NCI-H526 treated with DMSO at 0.1 percent for 48 hours (cell line): ENCODE measurements at regions not wholly inside any gene's neighbourhood (a gene's known extent, or its start where the extent isn't known, plus 50 kb on each side); places are given as distances from the start of the nearest gene placed in this dataset.

Experiments
- DNase-seq: peaks from one replicate; lab custom pipeline; 2025; lab: John Stamatoyannopoulos, UW

GRCh38 chr6:90795078-90795477, 208.2 kb upstream of the MAP3K7 start:
- no peak for DNase-seq

- no peak for DNase-seq
Observed at GRCh38 chr6:90793771-90794170, 206.9 kb upstream of the MAP3K7 start.

- DNase-seq = no peak
Observed at GRCh38 chr6:90790696-90791095, 203.8 kb upstream of the MAP3K7 start.

- DNase-seq = no peak
Observed at GRCh38 chr6:90790058-90790457, 203.2 kb upstream of the MAP3K7 start.

GRCh38 chr6:90788781-90789180, 201.9 kb upstream of the MAP3K7 start:
- no peak for DNase-seq

GRCh38 chr6:90787446-90787845, 200.6 kb upstream of the MAP3K7 start:
- peak; percentile 15 for DNase-seq

- DNase-seq = no peak
Observed at GRCh38 chr6:90780778-90781177, 193.9 kb upstream of the MAP3K7 start.

- DNase-seq = no peak
Observed at GRCh38 chr6:90780141-90780540, 193.3 kb upstream of the MAP3K7 start.

- no peak for DNase-seq
Observed at GRCh38 chr6:90778417-90779203, 191.7 kb upstream of the MAP3K7 start.

GRCh38 chr6:90770778-90771177, 183.9 kb upstream of the MAP3K7 start:
- DNase-seq = no peak

GRCh38 chr6:90765895-90766294, 179.0 kb upstream of the MAP3K7 start:
- DNase-seq = no peak

GRCh38 chr6:90765491-90765890, 178.6 kb upstream of the MAP3K7 start:
- no peak for DNase-seq

GRCh38 chr6:90764001-90764400, 177.1 kb upstream of the MAP3K7 start:
- no peak for DNase-seq

- no peak for DNase-seq
Observed at GRCh38 chr6:90759664-90760063, 172.8 kb upstream of the MAP3K7 start.

- DNase-seq = no peak
Observed at GRCh38 chr6:90758741-90759140, 171.9 kb upstream of the MAP3K7 start.

GRCh38 chr6:90753820-90754643, 167.2 kb upstream of the MAP3K7 start:
- no peak for DNase-seq

- no peak for DNase-seq
Observed at GRCh38 chr6:90739802-90740201, 152.9 kb upstream of the MAP3K7 start.

GRCh38 chr6:90739339-90739738, 152.5 kb upstream of the MAP3K7 start:
- DNase-seq = peak; percentile 22

GRCh38 chr6:90730151-90730673, 143.3 kb upstream of the MAP3K7 start:
- no peak for DNase-seq

GRCh38 chr6:90729057-90729456, 142.2 kb upstream of the MAP3K7 start:
- DNase-seq = no peak

GRCh38 chr6:90722648-90723047, 135.8 kb upstream of the MAP3K7 start:
- no peak for DNase-seq

GRCh38 chr6:90720404-90720803, 133.5 kb upstream of the MAP3K7 start:
- no peak for DNase-seq
